ENCODE measurements at regions not wholly inside any gene's neighbourhood (a gene's known extent, or its start where the extent isn't known, plus 50 kb on each side); places are given as distances from the start of the nearest gene placed in this dataset.

GRCh38 chr5:26828294-26828693 lies 210.1 kb downstream of the CDH9 start:
- no peak for DNase-seq

GRCh38 chr5:26813235-26813634 lies 225.2 kb downstream of the CDH9 start:
- no peak for DNase-seq

GRCh38 chr5:26812714-26813113 lies 225.7 kb downstream of the CDH9 start:
- no peak for DNase-seq

GRCh38 chr5:26807231-26808199 lies 230.9 kb downstream of the CDH9 start:
- no peak for DNase-seq

GRCh38 chr5:26805076-26805475 lies 233.3 kb downstream of the CDH9 start:
- DNase-seq, result no peak

GRCh38 chr5:26802944-26803343 lies 235.4 kb downstream of the CDH9 start:
- no peak for DNase-seq

GRCh38 chr5:26791433-26791832 lies 247.0 kb downstream of the CDH9 start:
- no peak for DNase-seq

- no peak for DNase-seq
Observed at GRCh38 chr5:26791021-26791420, 247.4 kb downstream of the CDH9 start.

- DNase-seq, result no peak
Observed at GRCh38 chr5:26763215-26763614, 275.2 kb downstream of the CDH9 start.

- no peak for DNase-seq
Observed at GRCh38 chr5:26761446-26761845, 276.9 kb downstream of the CDH9 start.

GRCh38 chr5:26761045-26761444 lies 277.3 kb downstream of the CDH9 start:
- DNase-seq, result no peak

- no peak for DNase-seq
Observed at GRCh38 chr5:26757941-26758340, 280.4 kb downstream of the CDH9 start.

- DNase-seq, result no peak
Observed at GRCh38 chr5:26749829-26750228, 288.6 kb downstream of the CDH9 start.

- DNase-seq, result no peak
Observed at GRCh38 chr5:26740182-26740581, 298.2 kb downstream of the CDH9 start.

- no peak for DNase-seq
Observed at GRCh38 chr5:26737348-26738265, 300.8 kb downstream of the CDH9 start.

GRCh38 chr5:26727916-26728315 lies 310.5 kb downstream of the CDH9 start:
- no peak for DNase-seq

- DNase-seq, result no peak
Observed at GRCh38 chr5:26719803-26720202, 318.6 kb downstream of the CDH9 start.

- peak; percentile 0 for DNase-seq
Observed at GRCh38 chr5:26700759-26701384, 337.5 kb downstream of the CDH9 start.

GRCh38 chr5:26692952-26693351 lies 345.4 kb downstream of the CDH9 start:
- no peak for DNase-seq

GRCh38 chr5:26691486-26691885 lies 346.9 kb downstream of the CDH9 start:
- DNase-seq, result no peak

- no peak for DNase-seq
Observed at GRCh38 chr5:26690511-26690910, 347.9 kb downstream of the CDH9 start.

GRCh38 chr5:26681861-26682260 lies 356.5 kb downstream of the CDH9 start:
- no peak for DNase-seq

- no peak for DNase-seq
Observed at GRCh38 chr5:26674846-26675245, 363.5 kb downstream of the CDH9 start.

Data from NCI-H2227 treated with DMSO at 0.1 percent for 48 hours (cell line).